Activated B cell treated with CpG ODN at 0.5 μM for 24 hours (primary cell): ENCODE measurements at regions not wholly inside any gene's neighbourhood (a gene's known extent, or its start where the extent isn't known, plus 50 kb on each side); places are given as distances from the start of the nearest gene placed in this dataset.

ENCODE experiments used
- ATAC-seq: fragments of 200-7000 bp; cut with Tn5 transposase; one replicate; pipeline ENCODE4 v1.10.0; 2021; ENCODE audit warnings: low read depth, mild to moderate bottlenecking, moderate library complexity
- CTCF ChIA-PET: fragments of 350-600 bp; sonication (Branson Sonifier 250); formaldehyde crosslinking; loops from one replicate; lab custom pipeline; 2021; ENCODE audit warnings: antibody characterized with exemption; lab: Charles Lee
- POLR2A ChIA-PET: fragments of 350-600 bp; sonication (Branson Sonifier 250); formaldehyde crosslinking; loops from one replicate; lab custom pipeline; 2021; ENCODE audit warnings: antibody characterized with exemption; lab: Charles Lee
- DNase-seq: peaks from one replicate; pipeline ENCODE4 v3.0.0; 2022
- H3K27ac Mint-ChIP-seq: one replicate; pipeline ENCODE4 v1.8.0; 2020; ENCODE audit warnings: mixed read lengths
- H3K27me3 Mint-ChIP-seq: one replicate; pipeline ENCODE4 v1.8.0; 2021; ENCODE audit warnings: mixed read lengths
- H3K36me3 Mint-ChIP-seq: one replicate; pipeline ENCODE4 v1.8.0; 2021; ENCODE audit warnings: low read depth, mixed read lengths
- H3K4me1 Mint-ChIP-seq: one replicate; pipeline ENCODE4 v1.8.0; 2021; ENCODE audit warnings: mixed read lengths
- H3K4me3 Mint-ChIP-seq: one replicate; pipeline ENCODE4 v1.8.0; 2020; ENCODE audit warnings: mild to moderate bottlenecking, mixed read lengths
- H3K9me3 Mint-ChIP-seq: one replicate; pipeline ENCODE4 v1.8.0; 2020; ENCODE audit warnings: mixed read lengths
- intact Hi-C: fragments of 100-400 bp; cut with micrococcal nuclease; formaldehyde crosslinking; loops from one replicate; pipeline ENCODE4 v1.15.1; 2024
- TF ChIP-seq, protein P1 (sequence below): fragments of 200-600 bp; IDR thresholded peaks from one replicate; pipeline ENCODE4 v1.8.0; 2022; ENCODE audit warnings: antibody characterized with exemption, mild to moderate bottlenecking

GRCh38 chr9:106529616-106530015 lies 333.4 kb upstream of the ZNF462 start:
- H3K4me1 Mint-ChIP-seq = no peaks in the 10 kb centered on the region
- H3K27me3 Mint-ChIP-seq = no peaks in the 10 kb centered on the region
- ATAC-seq (no peak), DNase-seq (no peak)
- ChIA-PET POLR2A (no interaction called here), CTCF (no interaction called here)
- intact Hi-C loops = no loop called here
- TF ChIP-seq, protein P1, sequence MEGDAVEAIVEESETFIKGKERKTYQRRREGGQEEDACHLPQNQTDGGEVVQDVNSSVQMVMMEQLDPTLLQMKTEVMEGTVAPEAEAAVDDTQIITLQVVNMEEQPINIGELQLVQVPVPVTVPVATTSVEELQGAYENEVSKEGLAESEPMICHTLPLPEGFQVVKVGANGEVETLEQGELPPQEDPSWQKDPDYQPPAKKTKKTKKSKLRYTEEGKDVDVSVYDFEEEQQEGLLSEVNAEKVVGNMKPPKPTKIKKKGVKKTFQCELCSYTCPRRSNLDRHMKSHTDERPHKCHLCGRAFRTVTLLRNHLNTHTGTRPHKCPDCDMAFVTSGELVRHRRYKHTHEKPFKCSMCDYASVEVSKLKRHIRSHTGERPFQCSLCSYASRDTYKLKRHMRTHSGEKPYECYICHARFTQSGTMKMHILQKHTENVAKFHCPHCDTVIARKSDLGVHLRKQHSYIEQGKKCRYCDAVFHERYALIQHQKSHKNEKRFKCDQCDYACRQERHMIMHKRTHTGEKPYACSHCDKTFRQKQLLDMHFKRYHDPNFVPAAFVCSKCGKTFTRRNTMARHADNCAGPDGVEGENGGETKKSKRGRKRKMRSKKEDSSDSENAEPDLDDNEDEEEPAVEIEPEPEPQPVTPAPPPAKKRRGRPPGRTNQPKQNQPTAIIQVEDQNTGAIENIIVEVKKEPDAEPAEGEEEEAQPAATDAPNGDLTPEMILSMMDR = no peak
- no peaks in the 10 kb centered on the region for H3K9me3 Mint-ChIP-seq
- H3K4me3 Mint-ChIP-seq = no peak overlapping the region
- no peaks in the 10 kb centered on the region for H3K36me3 Mint-ChIP-seq
- no peak overlapping the region for H3K27ac Mint-ChIP-seq

- ATAC-seq = no peak
- TF ChIP-seq, protein P1 = no peak
- H3K4me1 Mint-ChIP-seq = no peaks in the 10 kb centered on the region
Measured at GRCh38 chr9:106531491-106531890, 331.5 kb upstream of the ZNF462 start.

GRCh38 chr9:106532306-106533015 lies 330.5 kb upstream of the ZNF462 start:
- no peaks in the 10 kb centered on the region for H3K36me3 Mint-ChIP-seq
- H3K9me3 Mint-ChIP-seq = no peaks in the 10 kb centered on the region
- no peak overlapping the region for H3K27ac Mint-ChIP-seq
- DNase-seq (no peak), ATAC-seq (no peak)
- TF ChIP-seq, protein P1 = no peak
- no peak overlapping the region for H3K4me3 Mint-ChIP-seq
- POLR2A ChIA-PET = no interaction called here
- no peaks in the 10 kb centered on the region for H3K4me1 Mint-ChIP-seq
- intact Hi-C loops = no loop called here
- H3K27me3 Mint-ChIP-seq = no peaks in the 10 kb centered on the region
- CTCF ChIA-PET = no interaction called here

More at GRCh38 chr9:106531491-106531890, 331.5 kb upstream of the ZNF462 start:
- POLR2A ChIA-PET = no interaction called here
- intact Hi-C loops = no loop called here
- CTCF ChIA-PET = no interaction called here
- Mint-ChIP-seq H3K27ac (no peak overlapping the region), H3K27me3 (no peaks in the 10 kb centered on the region), H3K36me3 (no peaks in the 10 kb centered on the region), H3K9me3 (no peaks in the 10 kb centered on the region), H3K4me3 (no peak overlapping the region)
- DNase-seq = no peak

DNA sequence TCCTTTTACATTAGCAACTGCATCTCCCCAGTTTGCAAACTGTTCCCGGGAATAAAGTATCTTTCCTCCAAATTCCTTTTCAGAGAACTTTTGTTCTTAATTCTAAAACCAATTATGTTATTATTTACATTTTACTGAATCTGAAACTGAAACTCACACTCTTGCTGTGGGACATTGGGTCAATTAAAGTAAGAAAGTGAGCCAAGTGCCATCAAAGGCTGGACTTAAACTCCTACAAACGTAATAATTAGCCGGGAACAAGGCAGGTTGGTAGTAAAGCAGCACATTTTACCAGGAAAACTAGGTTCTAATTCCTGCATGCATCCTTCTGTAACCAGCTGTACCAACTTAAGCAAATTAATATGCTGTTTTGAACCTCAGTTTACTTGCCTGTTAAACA lies 328.2 kb upstream of the ZNF462 start:
- no peaks in the 10 kb centered on the region for H3K4me1 Mint-ChIP-seq
- POLR2A ChIA-PET = no interaction called here
- H3K36me3 Mint-ChIP-seq = no peaks in the 10 kb centered on the region
- ATAC-seq (no peak), DNase-seq (no peak)
- intact Hi-C loops = no loop called here
- H3K27me3 Mint-ChIP-seq = no peaks in the 10 kb centered on the region
- H3K4me3 Mint-ChIP-seq = no peak overlapping the region
- H3K27ac Mint-ChIP-seq = no peak overlapping the region
- CTCF ChIA-PET = no interaction called here
- no peaks in the 10 kb centered on the region for H3K9me3 Mint-ChIP-seq
- TF ChIP-seq, protein P1 = no peak

- Mint-ChIP-seq H3K27me3 (no peaks in the 10 kb centered on the region), H3K36me3 (no peaks in the 10 kb centered on the region), H3K27ac (no peak overlapping the region), H3K4me1 (no peaks in the 10 kb centered on the region), H3K9me3 (no peaks in the 10 kb centered on the region), H3K4me3 (no peak overlapping the region)
- DNase-seq (no peak), ATAC-seq (no peak)
- intact Hi-C loops = no loop called here
- TF ChIP-seq, protein P1 = no peak
- CTCF ChIA-PET = no interaction called here
- POLR2A ChIA-PET = no interaction called here
Measured at GRCh38 chr9:106535439-106535838, 327.5 kb upstream of the ZNF462 start.
